H1 (cell line): ENCODE measurements at regions not wholly inside any gene's neighbourhood (a gene's known extent, or its start where the extent isn't known, plus 50 kb on each side); places are given as distances from the start of the nearest gene placed in this dataset.

ENCODE experiments used
- ATF2 ChIP-seq: IDR thresholded peaks from 2 replicates; pipeline ENCODE4 v1.6.1; 2012; ENCODE audit warnings: low read length, inconsistent platforms
- CEBPB ChIP-seq: IDR thresholded peaks from 2 replicates; pipeline ENCODE4 v1.6.1; 2012; ENCODE audit warnings: low read depth, low read length
- CREB1 ChIP-seq: IDR thresholded peaks from 2 replicates; pipeline ENCODE4 v1.6.1; 2012; ENCODE audit warnings: inconsistent platforms
- GABPA ChIP-seq: IDR thresholded peaks from 2 replicates; pipeline ENCODE4 v1.6.1; 2011; ENCODE audit warnings: mild to moderate bottlenecking, low read length, moderate library complexity, borderline replicate concordance; ENCODE audit not compliant: insufficient read depth
- HDAC2 ChIP-seq, 2 experiments: fragments of 300-600 bp in 1 of 2; sonication (generic) in 1 of 2; IDR thresholded peaks; 2 replicates each; pipeline ENCODE4 v1.6.1; 2011 to 2012; ENCODE audit warnings: low read depth in 2 of 2, low read length in 2 of 2, mild to moderate bottlenecking in 2 of 2, moderate library complexity in 2 of 2, borderline replicate concordance in 1 of 2, inconsistent platforms in 1 of 2
- MAX ChIP-seq: IDR thresholded peaks from 2 replicates; pipeline ENCODE4 v1.6.1; 2012; ENCODE audit warnings: inconsistent platforms
- NANOG ChIP-seq: IDR thresholded peaks from 2 replicates; pipeline ENCODE4 v1.6.1; 2011; ENCODE audit warnings: low read length, low read depth, mild to moderate bottlenecking, inconsistent platforms; ENCODE audit not compliant: insufficient read depth, poor library complexity, severe bottlenecking

GRCh38 chr18:26745288-26746181 is 120.0 kb downstream of the AQP4 start (continued):
- TF ChIP-seq NANOG = no peak
- TF ChIP-seq CREB1 = no peak
- TF ChIP-seq GABPA = no peak
- no peak for TF ChIP-seq CEBPB
- TF ChIP-seq MAX = no peak
- no peak for TF ChIP-seq ATF2
- TF ChIP-seq HDAC2 (IDR thresholded peaks at IDR 0.05; ENCODE audit: borderline replicate concordance in 1 of 2, low read depth in 2 of 2, low read length in 2 of 2) = no peak
- TF ChIP-seq, all 59 proteins: peak for 0
